KMS-11 (cell line): ENCODE measurements at regions not wholly inside any gene's neighbourhood (a gene's known extent, or its start where the extent isn't known, plus 50 kb on each side); places are given as distances from the start of the nearest gene placed in this dataset.

Experiments used
- H2AFZ ChIP-seq: fragments of 200-600 bp; sonication (generic); 2 replicates; pipeline ENCODE4 v1.6.1; 2016; ENCODE audit warnings: antibody characterized with exemption, mixed run types, low read depth
- H3K27ac ChIP-seq: fragments of 200-600 bp; sonication (generic); 2 replicates; pipeline ENCODE4 v1.6.1; 2016; ENCODE audit warnings: mild to moderate bottlenecking, mixed run types
- H3K27me3 ChIP-seq: fragments of 200-600 bp; sonication (generic); 2 replicates; pipeline ENCODE4 v1.6.1; 2017; ENCODE audit warnings: mild to moderate bottlenecking, low read depth, mixed run types, moderate library complexity; ENCODE audit not compliant: insufficient read depth
- H3K36me3 ChIP-seq: fragments of 200-600 bp; sonication (generic); 2 replicates; pipeline ENCODE4 v1.6.1; 2017; ENCODE audit warnings: mild to moderate bottlenecking, mixed run types; ENCODE audit not compliant: insufficient read depth
- H3K4me1 ChIP-seq: fragments of 200-600 bp; sonication (generic); 2 replicates; pipeline ENCODE4 v1.6.1; 2016; ENCODE audit warnings: mild to moderate bottlenecking, low read depth, mixed run types; ENCODE audit not compliant: poor library complexity, severe bottlenecking
- H3K4me2 ChIP-seq: fragments of 200-600 bp; sonication (generic); 2 replicates; pipeline ENCODE4 v1.7.0; 2016; ENCODE audit warnings: mild to moderate bottlenecking, mixed run types
- H3K4me3 ChIP-seq: fragments of 200-600 bp; sonication (generic); IDR thresholded peaks from 2 replicates; pipeline ENCODE4 v1.6.1; 2017; ENCODE audit warnings: low read depth, low read length, mixed read lengths; ENCODE audit not compliant: insufficient read depth
- H3K79me2 ChIP-seq: fragments of 200-600 bp; sonication (generic); 2 replicates; pipeline ENCODE4 v1.6.1; 2016; ENCODE audit warnings: low read depth, mixed run types; ENCODE audit not compliant: insufficient read depth
- H3K9ac ChIP-seq: fragments of 200-600 bp; sonication (generic); 2 replicates; pipeline ENCODE4 v1.6.1; 2016; ENCODE audit warnings: mild to moderate bottlenecking, mixed run types
- H4K20me1 ChIP-seq: fragments of 200-600 bp; sonication (generic); 2 replicates; pipeline ENCODE4 v1.6.1; 2016; ENCODE audit warnings: mild to moderate bottlenecking, mixed run types; ENCODE audit not compliant: insufficient read depth
- CTCF ChIP-seq: fragments of 200-600 bp; sonication (generic); conservative IDR thresholded peaks from 2 replicates; pipeline ENCODE4 v1.6.1; 2017; ENCODE audit warnings: low read depth, mild to moderate bottlenecking, antibody characterized with exemption, low read length, moderate library complexity, mixed read lengths

- Histone ChIP-seq H3K4me2 (no peak overlapping the region), H3K36me3 (no peaks in the 10 kb centered on the region), H3K4me3 (no peak overlapping the region), H3K27me3 (no peaks in the 10 kb centered on the region), H3K9ac (no peak overlapping the region), H3K79me2 (no peaks in the 10 kb centered on the region), H3K4me1 (no peaks in the 10 kb centered on the region), H3K27ac (no peak overlapping the region), H4K20me1 (no peaks in the 10 kb centered on the region), H2AFZ (no peak overlapping the region)
- no peak for TF ChIP-seq CTCF
Measured at GRCh38 chr12:3359478-3359877, 131.5 kb upstream of the PRMT8 start.

GRCh38 chr12:3361146-3361545, 129.9 kb upstream of the PRMT8 start:
- H3K27me3 ChIP-seq: no peaks in the 10 kb centered on the region
- no peaks in the 10 kb centered on the region for H4K20me1 ChIP-seq
- no peak overlapping the region for H3K4me2 ChIP-seq
- H3K79me2 ChIP-seq: no peaks in the 10 kb centered on the region
- H3K36me3 ChIP-seq: no peaks in the 10 kb centered on the region
- no peaks in the 10 kb centered on the region for H3K4me1 ChIP-seq
- no peak overlapping the region for H3K9ac ChIP-seq
- TF ChIP-seq CTCF: no peak
- no peak overlapping the region for H3K27ac ChIP-seq
- H3K4me3 ChIP-seq: no peak overlapping the region
- no peak overlapping the region for H2AFZ ChIP-seq

- TF ChIP-seq CTCF: no peak
- no peak overlapping the region for H2AFZ ChIP-seq
- H3K27me3 ChIP-seq: no peaks in the 10 kb centered on the region
- H3K27ac ChIP-seq: no peak overlapping the region
- H3K4me2 ChIP-seq: no peak overlapping the region
- no peaks in the 10 kb centered on the region for H3K79me2 ChIP-seq
- no peak overlapping the region for H3K4me3 ChIP-seq
- no peaks in the 10 kb centered on the region for H3K36me3 ChIP-seq
- no peaks in the 10 kb centered on the region for H3K4me1 ChIP-seq
- no peaks in the 10 kb centered on the region for H4K20me1 ChIP-seq
- H3K9ac ChIP-seq: no peak overlapping the region
Measured at GRCh38 chr12:3362737-3363136, 128.3 kb upstream of the PRMT8 start.

- Histone ChIP-seq H3K4me3 (no peak overlapping the region), H4K20me1 (no peaks in the 10 kb centered on the region), H3K4me2 (no peak overlapping the region), H3K4me1 (no peaks in the 10 kb centered on the region), H3K36me3 (no peaks in the 10 kb centered on the region), H3K79me2 (no peaks in the 10 kb centered on the region), H3K27me3 (no peaks in the 10 kb centered on the region), H3K27ac (no peak overlapping the region), H3K9ac (no peak overlapping the region), H2AFZ (no peak overlapping the region)
- TF ChIP-seq CTCF: no peak
Measured at GRCh38 chr12:3363608-3364007, 127.4 kb upstream of the PRMT8 start.

GRCh38 chr12:3364226-3364625, 126.8 kb upstream of the PRMT8 start:
- H3K9ac ChIP-seq: no peak overlapping the region
- H3K27me3 ChIP-seq: no peaks in the 10 kb centered on the region
- H3K79me2 ChIP-seq: no peaks in the 10 kb centered on the region
- no peak overlapping the region for H3K27ac ChIP-seq
- TF ChIP-seq CTCF: no peak
- no peak overlapping the region for H3K4me3 ChIP-seq
- H3K4me2 ChIP-seq: no peak overlapping the region
- no peak overlapping the region for H2AFZ ChIP-seq
- H3K4me1 ChIP-seq: no peaks in the 10 kb centered on the region
- no peaks in the 10 kb centered on the region for H3K36me3 ChIP-seq
- H4K20me1 ChIP-seq: no peaks in the 10 kb centered on the region
